ENCODE measurements at regions not wholly inside any gene's neighbourhood (a gene's known extent, or its start where the extent isn't known, plus 50 kb on each side); places are given as distances from the start of the nearest gene placed in this dataset.
"Not testable (repeated sequence)": the region's sequence is repeated elsewhere in the genome, so short reads cannot be mapped to it uniquely, and the experiment has no call there.

DNA sequence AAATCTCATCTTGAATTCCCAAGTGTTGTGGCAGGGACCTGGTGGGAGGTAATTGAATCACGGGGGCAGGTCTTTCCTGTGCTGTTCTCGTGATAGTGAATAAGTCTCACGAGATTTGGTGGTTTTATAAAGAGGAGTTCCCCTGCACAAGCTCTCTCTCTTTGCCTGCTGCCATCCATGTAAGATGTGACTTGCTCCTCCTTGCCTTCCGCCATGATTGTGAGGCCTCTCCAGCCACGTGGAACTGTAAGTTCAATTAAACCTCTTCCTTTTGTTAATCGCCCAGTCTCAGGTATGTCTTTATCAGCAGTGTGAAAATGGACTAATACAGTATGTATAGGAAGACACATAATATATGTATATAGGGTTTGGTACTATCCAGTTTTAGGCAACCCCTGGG, 270.6 kb upstream of the RNF32 start:
- not testable (repeated sequence) for TF ChIP-seq CTCF, POLR2A (IDR thresholded peaks at IDR 0.05)
